Astrocyte (in vitro differentiated cells and primary cell): ENCODE measurements at regions not wholly inside any gene's neighbourhood (a gene's known extent, or its start where the extent isn't known, plus 50 kb on each side); places are given as distances from the start of the nearest gene placed in this dataset.

Experiments
- DNase-seq: peaks from one replicate; pipeline ENCODE4 v3.0.0-alpha.2; 2010; ENCODE audit warnings: low read depth
- FAIRE-seq: peaks from 2 replicates; lab custom pipeline; 2011; peaks lifted over from hg19 to GRCh38; lab: Jason Lieb, UNC
- H2AFZ ChIP-seq: 2 replicates; pipeline ENCODE4 v1.6.0; 2012; ENCODE audit warnings: low read depth, low read length, inconsistent platforms
- H3K27ac ChIP-seq: 2 replicates; pipeline ENCODE4 v1.5.1; 2011; ENCODE audit warnings: low read depth, low read length, inconsistent platforms
- H3K27me3 ChIP-seq: 2 replicates; pipeline ENCODE4 v1.6.0; 2011; ENCODE audit warnings: low read length, inconsistent platforms; ENCODE audit not compliant: insufficient read depth
- H3K36me3 ChIP-seq: 2 replicates; pipeline ENCODE4 v1.5.1; 2011; ENCODE audit warnings: low read length, inconsistent platforms; ENCODE audit not compliant: insufficient read depth
- H3K4me1 ChIP-seq: 2 replicates; pipeline ENCODE4 v1.5.1; 2011; ENCODE audit warnings: low read length, inconsistent platforms; ENCODE audit not compliant: insufficient read depth
- H3K4me2 ChIP-seq: 2 replicates; pipeline ENCODE4 v1.6.0; 2012; ENCODE audit warnings: low read length, inconsistent platforms
- H3K4me3 ChIP-seq: 2 replicates; pipeline ENCODE4 v1.5.1; 2011; ENCODE audit warnings: low read depth, mild to moderate bottlenecking, low read length, inconsistent platforms; ENCODE audit not compliant: insufficient read depth
- H3K79me2 ChIP-seq: 2 replicates; pipeline ENCODE4 v1.6.0; 2012; ENCODE audit warnings: mild to moderate bottlenecking, low read length, inconsistent platforms; ENCODE audit not compliant: insufficient read depth
- H3K9ac ChIP-seq: 2 replicates; pipeline ENCODE4 v1.6.0; 2012; ENCODE audit warnings: mild to moderate bottlenecking, low read length, inconsistent platforms
- H3K9me3 ChIP-seq: 2 replicates; pipeline ENCODE4 v1.5.1; 2012; ENCODE audit warnings: low read depth, mild to moderate bottlenecking, low read length, inconsistent platforms; ENCODE audit not compliant: insufficient read depth
- H4K20me1 ChIP-seq: 2 replicates; pipeline ENCODE4 v1.6.0; 2012; ENCODE audit warnings: low read length, inconsistent platforms; ENCODE audit not compliant: insufficient read depth
- H3K27ac Mint-ChIP-seq: one replicate; pipeline ENCODE4 v1.8.0; 2021; ENCODE audit warnings: mild to moderate bottlenecking, mixed read lengths; ENCODE audit not compliant: unreplicated experiment
- H3K27me3 Mint-ChIP-seq: one replicate; pipeline ENCODE4 v1.8.0; 2021; ENCODE audit warnings: low read depth, mixed read lengths; ENCODE audit not compliant: unreplicated experiment
- H3K36me3 Mint-ChIP-seq: one replicate; pipeline ENCODE4 v1.8.0; 2021; ENCODE audit warnings: low read depth, mixed read lengths; ENCODE audit not compliant: unreplicated experiment
- H3K4me1 Mint-ChIP-seq: one replicate; pipeline ENCODE4 v1.8.0; 2021; ENCODE audit warnings: low read depth, mixed read lengths; ENCODE audit not compliant: unreplicated experiment
- H3K4me3 Mint-ChIP-seq: one replicate; pipeline ENCODE4 v1.8.0; 2021; ENCODE audit warnings: mild to moderate bottlenecking, moderate library complexity, mixed read lengths; ENCODE audit not compliant: unreplicated experiment
- H3K9me3 Mint-ChIP-seq: one replicate; pipeline ENCODE4 v1.8.0; 2021; ENCODE audit warnings: mild to moderate bottlenecking, mixed read lengths; ENCODE audit not compliant: unreplicated experiment
- CTCF ChIP-seq: IDR thresholded peaks from 2 replicates; pipeline ENCODE4 v1.5.1; 2011; ENCODE audit warnings: low read depth, mild to moderate bottlenecking, inconsistent platforms, low read length, moderate library complexity; ENCODE audit not compliant: insufficient read depth
- EZH2 ChIP-seq: IDR thresholded peaks from 2 replicates; pipeline ENCODE4 v1.6.1; 2012; ENCODE audit warnings: mild to moderate bottlenecking, low read length, inconsistent platforms; ENCODE audit not compliant: insufficient read depth

GRCh38 chr9:31388660-31389059, 995.8 kb upstream of the ACO1 start:
- no peak overlapping the region for H3K27ac Mint-ChIP-seq
- FAIRE-seq (no peak), DNase-seq (no peak)
- no peaks in the 10 kb centered on the region for H3K36me3 Mint-ChIP-seq
- no peak for TF ChIP-seq EZH2
- no peak for TF ChIP-seq CTCF
- no peaks in the 10 kb centered on the region for H3K4me1 Mint-ChIP-seq
- Histone ChIP-seq H3K4me2 (no peak overlapping the region), H3K36me3 (no peaks in the 10 kb centered on the region), H3K9me3 (no peaks in the 10 kb centered on the region), H3K4me3 (no peak overlapping the region), H3K27me3 (no peaks in the 10 kb centered on the region), H4K20me1 (no peaks in the 10 kb centered on the region), H3K4me1 (no peaks in the 10 kb centered on the region), H3K27ac (no peak overlapping the region), H2AFZ (no peak overlapping the region), H3K79me2 (no peaks in the 10 kb centered on the region), H3K9ac (no peak overlapping the region)
- no peaks in the 10 kb centered on the region for H3K27me3 Mint-ChIP-seq
- H3K9me3 Mint-ChIP-seq: no peaks in the 10 kb centered on the region
- no peak overlapping the region for H3K4me3 Mint-ChIP-seq

- Histone ChIP-seq H3K79me2 (no peaks in the 10 kb centered on the region), H4K20me1 (no peaks in the 10 kb centered on the region), H3K27me3 (no peaks in the 10 kb centered on the region), H3K9me3 (no peaks in the 10 kb centered on the region), H3K4me3 (no peak overlapping the region), H3K4me2 (no peak overlapping the region), H2AFZ (no peak overlapping the region), H3K27ac (no peak overlapping the region), H3K36me3 (no peaks in the 10 kb centered on the region), H3K9ac (no peak overlapping the region), H3K4me1 (no peaks in the 10 kb centered on the region)
- no peaks in the 10 kb centered on the region for H3K36me3 Mint-ChIP-seq
- no peak overlapping the region for H3K27ac Mint-ChIP-seq
- no peak for TF ChIP-seq CTCF
- TF ChIP-seq EZH2: no peak
- no peak for FAIRE-seq
- no peaks in the 10 kb centered on the region for H3K9me3 Mint-ChIP-seq
- H3K4me3 Mint-ChIP-seq: no peak overlapping the region
- no peak for DNase-seq
- H3K27me3 Mint-ChIP-seq: no peaks in the 10 kb centered on the region
- no peaks in the 10 kb centered on the region for H3K4me1 Mint-ChIP-seq
These were observed 995.4 kb upstream of the ACO1 start for GRCh38 chr9:31389075-31389474.

GRCh38 chr9:31390403-31391025, 993.9 kb upstream of the ACO1 start:
- Mint-ChIP-seq H3K36me3 (no peaks in the 10 kb centered on the region), H3K4me3 (no peak overlapping the region), H3K27me3 (no peaks in the 10 kb centered on the region), H3K4me1 (no peaks in the 10 kb centered on the region), H3K9me3 (no peaks in the 10 kb centered on the region), H3K27ac (no peak overlapping the region)
- Histone ChIP-seq H3K36me3 (no peaks in the 10 kb centered on the region), H3K27me3 (no peaks in the 10 kb centered on the region), H3K9me3 (no peaks in the 10 kb centered on the region), H3K4me1 (no peaks in the 10 kb centered on the region), H2AFZ (peak overlapping the region; percentile 28), H3K27ac (no peak overlapping the region), H3K4me3 (no peak overlapping the region), H3K79me2 (no peaks in the 10 kb centered on the region), H3K9ac (no peak overlapping the region), H3K4me2 (no peak overlapping the region), H4K20me1 (no peaks in the 10 kb centered on the region)
- DNase-seq: no peak
- FAIRE-seq: no peak
- TF ChIP-seq CTCF (no peak), EZH2 (no peak)
